HG02763 (cell line): ENCODE measurements at regions not wholly inside any gene's neighbourhood (a gene's known extent, or its start where the extent isn't known, plus 50 kb on each side); places are given as distances from the start of the nearest gene placed in this dataset.
"Not testable (repeated sequence)": the region's sequence is repeated elsewhere in the genome, so short reads cannot be mapped to it uniquely, and the experiment has no call there.

ENCODE experiments used
- ATAC-seq: cut with Tn5 transposase; IDR thresholded peaks from one replicate; pipeline ENCODE4 v1.9.1; 2021; ENCODE audit warnings: mild to moderate bottlenecking, moderate library complexity; ENCODE audit not compliant: unreplicated experiment

DNA sequence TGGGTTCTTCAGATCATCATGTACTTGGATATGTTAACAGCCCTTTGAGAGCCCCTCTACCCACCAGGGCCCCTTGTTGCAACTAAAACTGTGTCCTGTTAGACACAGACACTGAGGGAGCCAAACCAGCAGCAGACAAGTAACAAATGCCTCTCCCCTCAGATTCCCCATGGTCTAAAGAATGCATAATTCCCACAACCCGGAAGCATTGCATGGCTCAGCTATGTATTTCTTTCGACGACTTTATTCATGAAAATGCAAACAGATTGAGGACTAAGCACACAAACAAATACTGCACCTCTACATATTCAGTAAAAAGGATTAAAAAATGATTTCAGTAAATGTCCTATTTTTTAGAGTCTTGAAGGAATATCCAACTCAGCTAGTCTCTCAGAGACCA lies 70.1 kb upstream of the HECW1 start:
- no peak for ATAC-seq

DNA sequence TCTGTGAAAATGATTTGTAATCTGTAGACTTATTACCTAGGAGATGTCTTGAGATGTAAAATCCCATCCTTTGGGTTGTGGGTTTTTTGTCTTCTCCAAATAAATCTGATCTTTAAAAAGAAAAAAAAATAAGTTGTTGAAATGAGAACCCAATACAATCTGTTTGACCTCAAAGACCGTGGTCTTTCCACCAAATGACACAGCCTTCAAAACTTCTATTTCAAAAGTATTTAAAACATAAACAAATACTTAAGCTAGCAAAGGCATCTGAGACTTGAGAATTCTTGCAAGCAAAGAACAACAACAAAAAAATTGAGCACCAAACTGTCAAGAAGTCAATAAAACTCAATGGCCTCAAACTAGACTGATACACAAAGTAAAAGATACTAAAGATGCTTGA lies 67.9 kb upstream of the HECW1 start:
- no peak for ATAC-seq

DNA sequence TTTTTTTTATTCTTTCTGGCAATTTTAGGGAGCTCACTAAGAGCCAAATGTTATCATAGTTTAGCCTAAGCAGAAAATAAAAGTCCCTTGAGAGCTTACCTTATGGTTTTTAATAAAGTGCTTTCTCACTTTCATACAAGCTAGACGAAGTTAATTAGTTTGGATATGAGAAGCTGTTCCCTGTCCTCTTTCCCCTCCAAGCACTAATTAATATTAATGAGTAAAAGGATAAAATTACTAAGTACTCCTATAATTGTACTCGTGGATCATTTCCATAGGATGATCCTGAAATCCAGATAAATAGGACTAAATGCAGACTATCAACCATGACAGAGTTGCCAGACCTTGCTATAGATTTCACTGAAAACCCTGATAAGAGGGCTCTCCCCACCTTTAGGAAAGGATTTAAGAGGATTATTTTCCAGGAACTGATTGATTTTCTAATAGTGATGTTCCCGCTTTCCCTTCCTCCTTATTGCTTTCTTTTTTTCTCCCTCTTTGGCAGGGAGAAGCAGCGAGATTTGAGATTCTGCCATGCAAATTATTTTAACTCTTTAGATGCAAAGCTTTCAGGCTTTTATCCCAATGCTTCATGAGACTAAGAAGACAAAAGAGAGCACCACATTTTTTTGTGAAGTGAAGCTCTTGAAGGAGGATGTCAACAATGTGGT lies 58.3 kb upstream of the HECW1 start:
- ATAC-seq: no peak

DNA sequence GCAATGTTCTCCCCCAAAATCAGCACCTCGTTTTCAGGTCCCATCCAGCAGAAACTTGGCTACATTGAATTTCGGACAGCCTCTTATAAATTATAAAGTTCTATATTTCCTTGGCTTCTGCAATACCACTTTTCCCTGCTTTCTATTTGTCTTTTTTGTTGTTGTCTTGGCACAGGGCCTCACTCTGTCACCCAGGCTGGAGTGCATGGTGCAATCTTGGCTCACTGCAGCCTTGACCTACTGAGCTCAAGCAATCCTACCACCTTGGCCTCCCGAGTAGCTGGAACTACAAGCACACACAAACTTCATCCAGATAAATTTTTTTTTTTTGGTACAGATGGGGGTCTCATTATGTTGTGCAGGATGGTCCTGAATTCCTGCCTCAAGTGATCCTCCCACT lies 55.3 kb upstream of the HECW1 start:
- ATAC-seq: no peak

- peak; percentile 71 for ATAC-seq
Observed at GRCh38 chr7:43058271-43059066, 54.0 kb upstream of the HECW1 start.

DNA sequence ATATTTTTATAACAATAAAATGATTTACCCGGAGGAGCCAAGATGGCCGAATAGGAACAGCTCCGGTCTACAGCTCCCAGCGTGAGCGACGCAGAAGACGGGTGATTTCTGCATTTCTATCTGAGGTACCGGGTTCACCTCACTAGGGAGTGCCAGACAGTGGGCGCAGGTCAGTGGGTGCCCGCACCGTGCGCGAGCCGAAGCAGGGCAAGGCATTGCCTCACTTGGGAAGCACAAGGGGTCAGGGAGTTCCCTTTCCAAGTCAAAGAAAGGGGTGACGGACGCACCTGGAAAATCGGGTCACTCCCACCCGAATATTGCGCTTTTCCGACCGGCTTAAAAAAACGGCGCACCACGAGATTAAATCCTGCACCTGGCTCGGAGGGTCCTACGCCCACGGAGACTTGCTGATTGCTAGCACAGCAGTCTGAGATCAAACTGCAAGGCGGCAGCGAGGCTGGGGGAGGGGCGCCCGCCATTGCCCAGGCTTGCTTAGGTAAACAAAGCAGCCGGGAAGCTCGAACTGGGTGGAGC lies 53.3 kb upstream of the HECW1 start:
- ATAC-seq: not testable (repeated sequence)
